MM.1S (cell line): ENCODE measurements at regions not wholly inside any gene's neighbourhood (a gene's known extent, or its start where the extent isn't known, plus 50 kb on each side); places are given as distances from the start of the nearest gene placed in this dataset.
"Not testable (repeated sequence)": the region's sequence is repeated elsewhere in the genome, so short reads cannot be mapped to it uniquely, and the experiment has no call there.

Experiments used
- DNase-seq: peaks from one replicate; pipeline ENCODE4 v3.0.0-alpha.2; 2015
- H2AFZ ChIP-seq: fragments of 300-600 bp; sonication (generic); 2 replicates; pipeline ENCODE4 v1.6.0; 2016; ENCODE audit warnings: antibody characterized with exemption, low read length
- H3F3A ChIP-seq: fragments of 300-600 bp; sonication (generic); 2 replicates; pipeline ENCODE4 v1.6.1; 2016; ENCODE audit warnings: mild to moderate bottlenecking, antibody characterized with exemption, low read length, moderate library complexity, mixed read lengths; ENCODE audit not compliant: insufficient read depth
- H3K27ac ChIP-seq: fragments of 300-600 bp; sonication (generic); 2 replicates; pipeline ENCODE4 v1.5.1; 2016; ENCODE audit warnings: mild to moderate bottlenecking, low read length
- H3K27me3 ChIP-seq: fragments of 300-600 bp; sonication (generic); replicated peaks from 2 replicates; pipeline ENCODE4 v1.6.0; 2016; ENCODE audit warnings: low read length; ENCODE audit not compliant: insufficient read depth
- H3K36me3 ChIP-seq: fragments of 300-600 bp; sonication (generic); replicated peaks from 2 replicates; pipeline ENCODE4 v1.6.1; 2016; ENCODE audit warnings: mild to moderate bottlenecking, low read length, mixed read lengths; ENCODE audit not compliant: insufficient read depth
- H3K4me1 ChIP-seq: fragments of 300-600 bp; sonication (generic); 2 replicates; pipeline ENCODE4 v1.6.1; 2016; ENCODE audit warnings: low read length, mixed read lengths
- H3K4me2 ChIP-seq: fragments of 300-600 bp; sonication (generic); 2 replicates; pipeline ENCODE4 v1.6.0; 2016; ENCODE audit warnings: low read depth, low read length
- H3K4me3 ChIP-seq: fragments of 300-600 bp; sonication (generic); 2 replicates; pipeline ENCODE4 v1.5.1; 2016; ENCODE audit warnings: low read length, mixed read lengths
- H3K79me2 ChIP-seq: fragments of 300-600 bp; sonication (generic); 2 replicates; pipeline ENCODE4 v1.6.1; 2016; ENCODE audit warnings: mixed run types, low read length, mixed read lengths
- H3K9ac ChIP-seq: fragments of 300-600 bp; sonication (generic); 2 replicates; pipeline ENCODE4 v1.6.1; 2016; ENCODE audit warnings: low read length, mixed read lengths
- H3K9me2 ChIP-seq: fragments of 300-600 bp; sonication (generic); replicated peaks from 2 replicates; pipeline ENCODE4 v1.6.1; 2016; ENCODE audit warnings: mild to moderate bottlenecking, low read length, mixed read lengths; ENCODE audit not compliant: insufficient read depth
- H3K9me3 ChIP-seq: fragments of 300-600 bp; sonication (generic); replicated peaks from 2 replicates; pipeline ENCODE4 v1.6.1; 2016; ENCODE audit warnings: mild to moderate bottlenecking, low read length, mixed read lengths; ENCODE audit not compliant: insufficient read depth
- H4K20me1 ChIP-seq: fragments of 300-600 bp; sonication (generic); 2 replicates; pipeline ENCODE4 v1.6.1; 2016; ENCODE audit warnings: mild to moderate bottlenecking, low read length, moderate library complexity, mixed read lengths; ENCODE audit not compliant: insufficient read depth
- EZH2 ChIP-seq: fragments of 300-600 bp; sonication (generic); optimal IDR thresholded peaks from 2 replicates; pipeline ENCODE3; 2017; ENCODE audit warnings: low read depth, mild to moderate bottlenecking, antibody characterized with exemption, low read length, mixed read lengths
- EZH2phosphoT487 ChIP-seq: fragments of 300-600 bp; sonication (generic); IDR thresholded peaks from 2 replicates; pipeline ENCODE4 v1.6.1; 2018; ENCODE audit warnings: antibody characterized with exemption, low read length
- TF ChIP-seq, protein P1 (sequence below): fragments of 300-600 bp; sonication (generic); IDR thresholded peaks from 2 replicates; pipeline ENCODE4 v1.5.1; 2016; ENCODE audit warnings: antibody characterized with exemption, low read length, mixed read lengths

DNA sequence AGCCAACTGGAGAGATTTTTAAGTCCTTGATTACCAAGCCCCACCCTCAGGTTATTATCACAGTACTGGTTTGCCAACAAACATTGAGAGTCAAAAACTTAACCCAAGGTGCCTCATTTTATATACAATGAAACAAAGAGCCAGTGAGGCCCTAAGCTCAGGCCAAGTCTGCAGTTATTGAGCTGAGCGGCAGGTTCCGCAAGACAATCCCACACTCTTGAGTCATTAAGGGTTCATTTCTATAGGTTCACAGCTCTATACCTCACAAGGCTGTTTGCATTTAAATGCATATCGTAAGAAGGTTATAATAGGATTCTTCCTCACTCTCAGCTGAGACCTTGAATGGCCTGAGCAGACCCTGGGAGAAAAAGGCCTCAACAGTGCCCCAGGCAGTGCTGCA lies 268.4 kb upstream of the RGPD4 start:
- H3K9ac ChIP-seq = no peak overlapping the region
- no peak overlapping the region for H3K27ac ChIP-seq
- no peak overlapping the region for H3K4me2 ChIP-seq
- H3K4me1 ChIP-seq = no peaks in the 10 kb centered on the region
- H3K9me3 ChIP-seq = no peaks in the 10 kb centered on the region
- H3K27me3 ChIP-seq = no peaks in the 10 kb centered on the region
- no peaks in the 10 kb centered on the region for H3F3A ChIP-seq
- H3K9me2 ChIP-seq = no peaks in the 10 kb centered on the region
- TF ChIP-seq EZH2 (no peak), EZH2phosphoT487 (no peak)
- TF ChIP-seq, protein P1, sequence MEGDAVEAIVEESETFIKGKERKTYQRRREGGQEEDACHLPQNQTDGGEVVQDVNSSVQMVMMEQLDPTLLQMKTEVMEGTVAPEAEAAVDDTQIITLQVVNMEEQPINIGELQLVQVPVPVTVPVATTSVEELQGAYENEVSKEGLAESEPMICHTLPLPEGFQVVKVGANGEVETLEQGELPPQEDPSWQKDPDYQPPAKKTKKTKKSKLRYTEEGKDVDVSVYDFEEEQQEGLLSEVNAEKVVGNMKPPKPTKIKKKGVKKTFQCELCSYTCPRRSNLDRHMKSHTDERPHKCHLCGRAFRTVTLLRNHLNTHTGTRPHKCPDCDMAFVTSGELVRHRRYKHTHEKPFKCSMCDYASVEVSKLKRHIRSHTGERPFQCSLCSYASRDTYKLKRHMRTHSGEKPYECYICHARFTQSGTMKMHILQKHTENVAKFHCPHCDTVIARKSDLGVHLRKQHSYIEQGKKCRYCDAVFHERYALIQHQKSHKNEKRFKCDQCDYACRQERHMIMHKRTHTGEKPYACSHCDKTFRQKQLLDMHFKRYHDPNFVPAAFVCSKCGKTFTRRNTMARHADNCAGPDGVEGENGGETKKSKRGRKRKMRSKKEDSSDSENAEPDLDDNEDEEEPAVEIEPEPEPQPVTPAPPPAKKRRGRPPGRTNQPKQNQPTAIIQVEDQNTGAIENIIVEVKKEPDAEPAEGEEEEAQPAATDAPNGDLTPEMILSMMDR = no peak
- no peak for DNase-seq
- H3K36me3 ChIP-seq = no peaks in the 10 kb centered on the region; the same call in 1 of the 2 replicates
- H4K20me1 ChIP-seq = no peaks in the 10 kb centered on the region
- H3K4me3 ChIP-seq = no peak overlapping the region
- no peaks in the 10 kb centered on the region for H3K79me2 ChIP-seq
- no peak overlapping the region for H2AFZ ChIP-seq

DNA sequence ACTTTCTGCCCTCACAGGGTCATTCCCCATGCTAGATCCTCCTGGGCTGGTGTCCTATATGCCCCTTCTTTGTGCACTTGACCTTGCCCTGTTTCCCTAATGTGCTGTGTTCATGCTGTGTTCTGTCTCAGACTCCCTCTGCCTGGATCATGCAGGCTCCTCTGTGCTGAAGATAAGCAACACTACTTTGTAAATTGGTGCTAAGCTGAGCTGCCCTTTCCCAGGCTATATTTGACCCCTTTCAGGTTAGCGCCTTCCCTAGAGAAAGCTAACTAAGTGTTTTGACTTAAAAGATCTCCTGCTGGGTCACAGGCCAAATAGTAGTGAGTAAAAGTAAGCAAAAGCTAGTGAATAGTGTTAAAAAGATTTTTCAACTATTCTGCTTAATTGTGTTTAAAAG lies 257.2 kb upstream of the RGPD4 start:
- Histone ChIP-seq H2AFZ (no peak overlapping the region), H3F3A (no peaks in the 10 kb centered on the region), H3K36me3 (no peaks in the 10 kb centered on the region), H3K27me3 (no peaks in the 10 kb centered on the region), H3K27ac (no peak overlapping the region), H3K9ac (no peak overlapping the region), H3K9me3 (no peaks in the 10 kb centered on the region), H3K4me3 (no peak overlapping the region), H3K4me2 (no peak overlapping the region), H4K20me1 (no peaks in the 10 kb centered on the region), H3K9me2 (no peaks in the 10 kb centered on the region), H3K79me2 (no peaks in the 10 kb centered on the region), H3K4me1 (no peaks in the 10 kb centered on the region)
- DNase-seq = no peak
- TF ChIP-seq EZH2 (no peak), EZH2phosphoT487 (no peak)
- TF ChIP-seq, protein P1 = no peak

DNA sequence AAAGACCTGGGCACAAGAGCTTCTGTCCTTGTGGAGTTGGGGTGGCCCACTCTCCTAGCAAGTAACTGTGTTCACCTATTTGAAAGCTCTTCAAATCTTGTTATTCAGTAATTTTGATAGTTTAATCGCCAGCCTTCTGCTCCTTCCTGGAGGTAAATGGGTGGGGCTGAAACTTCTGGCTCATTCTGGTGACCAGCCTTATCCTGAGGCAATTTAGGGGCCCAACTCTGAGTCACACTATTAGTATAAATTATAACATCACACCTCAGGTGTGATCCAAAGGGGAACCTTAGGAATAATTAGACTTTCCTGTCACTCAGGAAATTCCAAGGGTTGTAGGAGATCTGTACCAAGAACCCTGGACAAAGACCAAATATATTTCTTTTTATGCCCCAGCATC lies 255.8 kb upstream of the RGPD4 start:
- Histone ChIP-seq H3K9me3 (no peaks in the 10 kb centered on the region), H3K9ac (no peak overlapping the region), H3K4me3 (no peak overlapping the region), H3K9me2 (no peaks in the 10 kb centered on the region), H2AFZ (no peak overlapping the region), H3K4me1 (no peaks in the 10 kb centered on the region), H3K79me2 (no peaks in the 10 kb centered on the region), H3K36me3 (no peaks in the 10 kb centered on the region), H3K4me2 (no peak overlapping the region), H3F3A (no peaks in the 10 kb centered on the region), H4K20me1 (no peaks in the 10 kb centered on the region), H3K27me3 (no peaks in the 10 kb centered on the region), H3K27ac (no peak overlapping the region)
- TF ChIP-seq, protein P1 = no peak
- TF ChIP-seq EZH2phosphoT487 (no peak), EZH2 (no peak)
- DNase-seq = no peak

DNA sequence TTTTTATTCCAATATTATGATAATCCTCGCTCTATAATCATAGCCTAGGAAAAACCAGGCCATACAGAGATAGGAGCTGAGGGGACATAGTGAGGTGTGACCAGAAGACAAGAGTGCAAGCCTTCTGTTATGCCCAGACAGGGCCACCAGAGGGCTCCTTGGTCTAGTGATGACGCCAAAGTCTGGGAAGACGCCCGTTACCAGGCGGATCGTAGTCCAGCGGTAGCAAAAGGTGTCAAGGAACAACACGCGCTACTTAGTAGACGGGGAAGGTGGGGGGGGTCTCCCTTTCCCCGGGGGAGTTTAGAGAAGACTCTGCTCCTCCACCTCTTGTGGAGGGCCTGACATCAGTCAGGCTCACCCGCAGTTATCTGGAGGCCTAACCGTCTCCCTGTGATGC lies 253.8 kb upstream of the RGPD4 start:
- DNase-seq, H3K9me3 ChIP-seq, H2AFZ ChIP-seq, H4K20me1 ChIP-seq, H3F3A ChIP-seq, H3K36me3 ChIP-seq, H3K4me2 ChIP-seq, H3K9me2 ChIP-seq, H3K4me3 ChIP-seq, H3K79me2 ChIP-seq, H3K27me3 ChIP-seq, H3K27ac ChIP-seq, H3K9ac ChIP-seq, H3K4me1 ChIP-seq: not testable (repeated sequence)
